GM18517 (cell line): ENCODE measurements at regions not wholly inside any gene's neighbourhood (a gene's known extent, or its start where the extent isn't known, plus 50 kb on each side); places are given as distances from the start of the nearest gene placed in this dataset.

ENCODE experiments used
- ATAC-seq: cut with Tn5 transposase; IDR thresholded peaks from one replicate; pipeline ENCODE4 v1.9.1; 2021; ENCODE audit warnings: mild to moderate bottlenecking, moderate library complexity; ENCODE audit not compliant: unreplicated experiment

GRCh38 chr11:15481871-15482270 is 367.1 kb downstream of the INSC start:
- no peak for ATAC-seq

- ATAC-seq = no peak
Observed at GRCh38 chr11:15483205-15483604, 368.5 kb downstream of the INSC start.

- ATAC-seq = no peak
Observed at GRCh38 chr11:15484398-15484797, 369.7 kb downstream of the INSC start.

- ATAC-seq = no peak
Observed at GRCh38 chr11:15485432-15485831, 370.7 kb downstream of the INSC start.

- no peak for ATAC-seq
Observed at GRCh38 chr11:15489281-15489680, 374.6 kb downstream of the INSC start.

GRCh38 chr11:15490535-15490934 is 375.8 kb downstream of the INSC start:
- ATAC-seq = no peak

GRCh38 chr11:15493066-15493465 is 378.3 kb downstream of the INSC start:
- ATAC-seq = no peak

GRCh38 chr11:15493921-15494620 is 379.3 kb downstream of the INSC start:
- no peak for ATAC-seq

- no peak for ATAC-seq
Observed at GRCh38 chr11:15494740-15495139, 380.0 kb downstream of the INSC start.

GRCh38 chr11:15495462-15495861 is 380.7 kb downstream of the INSC start:
- ATAC-seq = no peak

- no peak for ATAC-seq
Observed at GRCh38 chr11:15497366-15497765, 382.6 kb downstream of the INSC start.

GRCh38 chr11:15499674-15500073 is 385.0 kb downstream of the INSC start:
- no peak for ATAC-seq

GRCh38 chr11:15500643-15501042 is 385.9 kb downstream of the INSC start:
- ATAC-seq = no peak

GRCh38 chr11:15501566-15501965 is 386.8 kb downstream of the INSC start:
- no peak for ATAC-seq

- ATAC-seq = no peak
Observed at GRCh38 chr11:15505155-15505554, 390.4 kb downstream of the INSC start.

- ATAC-seq = no peak
Observed at GRCh38 chr11:15507592-15507991, 392.9 kb downstream of the INSC start.

- ATAC-seq = no peak
Observed at GRCh38 chr11:15509082-15509481, 394.4 kb downstream of the INSC start.

GRCh38 chr11:15519124-15519791 is 404.5 kb downstream of the INSC start:
- no peak for ATAC-seq

GRCh38 chr11:15519911-15520310 is 405.2 kb downstream of the INSC start:
- no peak for ATAC-seq

- ATAC-seq = no peak
Observed at GRCh38 chr11:15523543-15523942, 408.8 kb downstream of the INSC start.

GRCh38 chr11:15525582-15525981 is 410.9 kb downstream of the INSC start:
- ATAC-seq = no peak

GRCh38 chr11:15526032-15526431 is 411.3 kb downstream of the INSC start:
- no peak for ATAC-seq
